ENCODE measurements at regions not wholly inside any gene's neighbourhood (a gene's known extent, or its start where the extent isn't known, plus 50 kb on each side); places are given as distances from the start of the nearest gene placed in this dataset.

- no peak for TF ChIP-seq CTCF (IDR thresholded peaks at IDR 0.05)
Measured at GRCh38 chr10:71081912-71082311, 130.5 kb upstream of the UNC5B start.

GRCh38 chr10:71082960-71083715, 129.2 kb upstream of the UNC5B start:
- TF ChIP-seq CTCF (IDR thresholded peaks at IDR 0.05), result no peak

- TF ChIP-seq CTCF (IDR thresholded peaks at IDR 0.05), result no peak
Measured at GRCh38 chr10:71083716-71083975, 128.7 kb upstream of the UNC5B start.

DNA sequence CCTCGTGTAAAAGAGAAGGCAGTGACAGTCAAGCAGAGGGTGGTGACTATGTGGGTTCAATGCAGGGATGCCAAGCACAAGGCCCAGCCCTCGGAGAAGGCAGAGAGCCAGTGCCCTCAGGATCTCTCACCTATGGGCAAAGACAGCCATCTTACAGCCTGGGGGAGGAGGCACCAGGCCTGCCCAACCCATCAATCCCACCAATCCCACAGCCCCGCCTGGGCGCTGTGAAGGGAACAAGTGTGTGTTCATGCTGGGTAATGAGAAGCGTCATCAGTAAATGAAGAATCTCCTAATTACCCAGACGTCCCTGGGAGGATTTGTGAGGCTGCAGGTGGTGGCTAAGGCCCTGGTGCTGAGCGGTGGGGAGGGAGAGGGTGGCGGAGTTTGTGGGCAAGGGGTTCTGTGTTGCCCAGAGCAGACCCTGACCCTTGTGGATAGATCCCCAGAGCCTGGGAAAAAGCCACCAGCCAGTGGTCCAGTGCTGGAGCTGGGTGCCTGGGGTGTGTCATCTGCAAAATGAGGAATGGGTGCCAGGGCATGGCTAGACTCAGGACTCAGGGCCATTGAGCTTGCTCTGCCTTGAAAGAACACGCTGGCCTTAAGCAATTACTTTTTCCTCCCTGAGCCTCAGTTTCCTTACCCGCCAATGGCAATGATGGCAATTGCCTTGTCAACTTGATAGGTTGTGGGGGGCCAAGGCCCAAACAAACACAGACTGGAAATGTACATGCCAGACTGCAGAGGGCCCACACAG, 128.1 kb upstream of the UNC5B start:
- TF ChIP-seq CTCF (IDR thresholded peaks at IDR 0.05), result no peak

DNA sequence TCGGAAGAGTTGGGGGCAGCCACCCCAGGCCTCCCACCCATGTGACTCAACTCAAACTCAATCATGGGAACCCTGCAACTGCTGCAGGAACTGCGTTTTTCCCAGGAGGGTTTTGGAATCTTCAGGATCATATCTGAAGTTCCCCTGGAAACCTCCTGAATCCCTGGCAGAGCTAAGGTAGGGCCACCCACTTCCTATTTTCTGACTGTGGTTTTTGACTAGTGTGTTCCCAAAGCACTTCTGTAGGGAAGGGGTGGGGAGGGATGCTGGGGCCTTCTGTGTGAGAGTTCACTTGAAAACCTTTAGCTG, 127.6 kb upstream of the UNC5B start:
- TF ChIP-seq CTCF (IDR thresholded peaks at IDR 0.05), result no peak

GRCh38 chr10:71085689-71086438, 126.5 kb upstream of the UNC5B start:
- no peak for TF ChIP-seq CTCF (IDR thresholded peaks at IDR 0.05)

GRCh38 chr10:71086439-71087080, 125.8 kb upstream of the UNC5B start:
- TF ChIP-seq CTCF (IDR thresholded peaks at IDR 0.05), result no peak
